ENCODE measurements at regions not wholly inside any gene's neighbourhood (a gene's known extent, or its start where the extent isn't known, plus 50 kb on each side); places are given as distances from the start of the nearest gene placed in this dataset.

DNA sequence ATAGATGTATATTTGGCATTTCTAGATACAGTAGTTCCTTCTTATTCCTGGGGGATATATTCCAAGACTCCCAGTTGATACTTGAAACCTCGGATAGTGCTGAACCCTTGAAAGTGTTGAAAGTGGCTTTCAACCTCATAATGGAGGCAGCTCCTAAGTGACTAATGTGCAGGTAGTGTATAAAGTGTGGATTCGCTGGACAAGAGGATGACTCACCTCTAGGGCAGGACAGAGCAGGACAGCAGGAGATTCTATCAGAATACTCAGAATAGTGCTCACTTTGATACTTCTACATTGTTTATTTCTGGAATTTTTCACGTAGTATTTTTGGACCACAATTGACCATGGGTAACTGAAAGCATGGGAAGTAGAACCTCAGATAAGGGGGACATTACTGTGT, 1138.9 kb upstream of the WWC1 start:
- no peak overlapping the region for H2AFZ ChIP-seq (ENCODE audit: low read length)
- H3K9ac ChIP-seq (ENCODE audit: insufficient read depth, low read depth, low read length), result no peak overlapping the region
- H3K27ac ChIP-seq (ENCODE audit: extremely low read length, insufficient read depth, low read length), result no peak overlapping the region
- no peak overlapping the region for H3K4me2 ChIP-seq (ENCODE audit: low read depth, low read length)
- H3K4me3 ChIP-seq (replicated peaks in 1 of 3; ENCODE audit: insufficient read depth in 1 of 3, low read depth in 2 of 3, low read length in 3 of 3), result no peak overlapping the region
- ATAC-seq, result no peak
- H3K4me1 ChIP-seq (ENCODE audit: insufficient read depth, low read length), result no peaks in the 10 kb centered on the region
- BruUV-seq (replicated peaks), result no TSS peak
- WGBS (ENCODE audit: low lambda C conversion rate), result 14% methylated on average over 3 of the region's 3 CpGs
- H4K20me1 ChIP-seq (ENCODE audit: insufficient read depth, low read length), result no peaks in the 10 kb centered on the region
- intact Hi-C loops (cut with micrococcal nuclease; ENCODE audit: unreplicated experiment) (no loop called here), in situ Hi-C loops (cut with HindIII; ENCODE audit: extremely low pct_ligation_motif_present, low pct_unique_long_range_greater_than_20kb) (no loop called here)
- POLR2A ChIA-PET, result no interaction called here
- no peaks in the 10 kb centered on the region for H3K9me3 ChIP-seq (ENCODE audit: low read length)
- no peak for TF ChIP-seq ZNF841 (CRISPR knock-in tag; IDR thresholded peaks at IDR 0.05; ENCODE audit: borderline replicate concordance)
- no peak for TF ChIP-seq ZBTB46 (CRISPR knock-in tag; IDR thresholded peaks at IDR 0.05; ENCODE audit: borderline replicate concordance)
- TF ChIP-seq MIER2 (CRISPR knock-in tag; IDR thresholded peaks at IDR 0.05), result no peak
- TF ChIP-seq RARG (CRISPR knock-in tag; IDR thresholded peaks at IDR 0.05; ENCODE audit: low read depth), result no peak
- TF ChIP-seq, protein P1, sequence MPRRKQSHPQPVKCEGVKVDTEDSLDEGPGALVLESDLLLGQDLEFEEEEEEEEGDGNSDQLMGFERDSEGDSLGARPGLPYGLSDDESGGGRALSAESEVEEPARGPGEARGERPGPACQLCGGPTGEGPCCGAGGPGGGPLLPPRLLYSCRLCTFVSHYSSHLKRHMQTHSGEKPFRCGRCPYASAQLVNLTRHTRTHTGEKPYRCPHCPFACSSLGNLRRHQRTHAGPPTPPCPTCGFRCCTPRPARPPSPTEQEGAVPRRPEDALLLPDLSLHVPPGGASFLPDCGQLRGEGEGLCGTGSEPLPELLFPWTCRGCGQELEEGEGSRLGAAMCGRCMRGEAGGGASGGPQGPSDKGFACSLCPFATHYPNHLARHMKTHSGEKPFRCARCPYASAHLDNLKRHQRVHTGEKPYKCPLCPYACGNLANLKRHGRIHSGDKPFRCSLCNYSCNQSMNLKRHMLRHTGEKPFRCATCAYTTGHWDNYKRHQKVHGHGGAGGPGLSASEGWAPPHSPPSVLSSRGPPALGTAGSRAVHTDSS (CRISPR knock-in tag; conservative IDR thresholded peaks at IDR 0.05), result no peak
- CTCF ChIA-PET (ENCODE audit: low intra/inter-chr PET ratio, low total read pairs), result no interaction called here
- no peak for FAIRE-seq
- no peaks in the 10 kb centered on the region for H3K27me3 ChIP-seq (ENCODE audit: control insufficient read depth in 1 of 2, insufficient read depth in 2 of 2, low read length in 2 of 2)
- no peak for DNase-seq (ENCODE audit: low spot score)
- H3K79me2 ChIP-seq (ENCODE audit: insufficient read depth, low read length), result no peaks in the 10 kb centered on the region
- H3K36me3 ChIP-seq (replicated peaks in 1 of 2; ENCODE audit: control insufficient read depth in 1 of 2, insufficient read depth in 2 of 2, low read length in 2 of 2), result no peaks in the 10 kb centered on the region
